Naive B cell (primary cell): ENCODE measurements at regions not wholly inside any gene's neighbourhood (a gene's known extent, or its start where the extent isn't known, plus 50 kb on each side); places are given as distances from the start of the nearest gene placed in this dataset.

Experiments used
- ATAC-seq, 2 donors: fragments of 150-1000 bp; cut with Tn5 transposase; 2 replicates each; pipeline ENCODE4 v1.10.0; 2021; ENCODE audit warnings: low read depth in 2 of 2, mild to moderate bottlenecking in 2 of 2, moderate library complexity in 2 of 2
- DNase-seq: peaks from one replicate; pipeline ENCODE4 v3.0.0; 2022
- H3K27ac Mint-ChIP-seq, 6 donors: one replicate each; pipeline ENCODE4 v1.8.0; 2020 to 2022; ENCODE audit warnings: mild to moderate bottlenecking in 6 of 6, mixed read lengths in 6 of 6, moderate library complexity in 5 of 6, inconsistent platforms in 2 of 6
- H3K27me3 Mint-ChIP-seq, 3 donors: one replicate each; pipeline ENCODE4 v1.8.0; 2021 to 2022; ENCODE audit warnings: mixed read lengths in 3 of 3, mild to moderate bottlenecking in 1 of 3
- H3K36me3 Mint-ChIP-seq, 2 donors: one replicate each; pipeline ENCODE4 v1.8.0; 2020 to 2022; ENCODE audit warnings: mixed read lengths in 2 of 2, inconsistent platforms in 1 of 2, mild to moderate bottlenecking in 1 of 2
- H3K4me1 Mint-ChIP-seq, 3 donors: one replicate each; pipeline ENCODE4 v1.8.0; 2020 to 2022; ENCODE audit warnings: mixed read lengths in 3 of 3, inconsistent platforms in 1 of 3, mild to moderate bottlenecking in 1 of 3, moderate library complexity in 1 of 3
- H3K4me3 Mint-ChIP-seq, 8 donors: one replicate each; pipeline ENCODE4 v1.8.0; 2020 to 2022; ENCODE audit warnings: mild to moderate bottlenecking in 8 of 8, mixed read lengths in 8 of 8, moderate library complexity in 8 of 8, inconsistent platforms in 2 of 8
- H3K9me3 Mint-ChIP-seq, 7 donors: one replicate each; pipeline ENCODE4 v1.8.0; 2020 to 2022; ENCODE audit warnings: mixed read lengths in 7 of 7, mild to moderate bottlenecking in 5 of 7, inconsistent platforms in 2 of 7, moderate library complexity in 1 of 7

- Mint-ChIP-seq H3K36me3 (peaks cover 8 to 14% of the 10 kb centered on the region in 2 donors), H3K4me3 (no peak overlapping the region), H3K27me3 (no peaks in the 10 kb centered on the region), H3K27ac (no peak overlapping the region), H3K9me3 (peaks cover 0 to 9% (median 0%) of the 10 kb centered on the region in 7 donors), H3K4me1 (peaks cover 0 to 3% (median 0%) of the 10 kb centered on the region in 3 donors)
- no peak for ATAC-seq
- no peak for DNase-seq
Observed at GRCh38 chr4:77399831-77400230, 205.8 kb upstream of the CXCL13 start.

- H3K9me3 Mint-ChIP-seq: no peaks in the 10 kb centered on the region
- H3K36me3 Mint-ChIP-seq: no peaks in the 10 kb centered on the region
Observed at GRCh38 chr4:77413766-77414165, 191.9 kb upstream of the CXCL13 start.

GRCh38 chr4:77415689-77416088, 189.9 kb upstream of the CXCL13 start:
- ATAC-seq (no peak), DNase-seq (no peak)
- no peaks in the 10 kb centered on the region for H3K9me3 Mint-ChIP-seq
- no peak overlapping the region for H3K27ac Mint-ChIP-seq
- H3K36me3 Mint-ChIP-seq: no peaks in the 10 kb centered on the region
- H3K4me1 Mint-ChIP-seq: no peaks in the 10 kb centered on the region
- H3K27me3 Mint-ChIP-seq: no peaks in the 10 kb centered on the region
- H3K4me3 Mint-ChIP-seq: no peak overlapping the region

More at GRCh38 chr4:77413766-77414165, 191.9 kb upstream of the CXCL13 start:
- ATAC-seq (no peak), DNase-seq (no peak)
- H3K4me3 Mint-ChIP-seq: no peak overlapping the region
- no peak overlapping the region for H3K27ac Mint-ChIP-seq
- H3K27me3 Mint-ChIP-seq: no peaks in the 10 kb centered on the region
- no peaks in the 10 kb centered on the region for H3K4me1 Mint-ChIP-seq

GRCh38 chr4:77418333-77418732, 187.3 kb upstream of the CXCL13 start:
- H3K4me3 Mint-ChIP-seq: no peak overlapping the region
- H3K36me3 Mint-ChIP-seq: no peaks in the 10 kb centered on the region
- no peaks in the 10 kb centered on the region for H3K4me1 Mint-ChIP-seq
- H3K27me3 Mint-ChIP-seq: no peaks in the 10 kb centered on the region
- H3K9me3 Mint-ChIP-seq: no peaks in the 10 kb centered on the region
- H3K27ac Mint-ChIP-seq: no peak overlapping the region
- DNase-seq (no peak), ATAC-seq (no peak)

GRCh38 chr4:77430847-77431246, 174.8 kb upstream of the CXCL13 start:
- no peaks in the 10 kb centered on the region for H3K27me3 Mint-ChIP-seq
- no peak overlapping the region for H3K27ac Mint-ChIP-seq
- H3K4me3 Mint-ChIP-seq: no peak overlapping the region
- DNase-seq (no peak), ATAC-seq (no peak)
- H3K9me3 Mint-ChIP-seq: no peaks in the 10 kb centered on the region
- H3K36me3 Mint-ChIP-seq: no peaks in the 10 kb centered on the region
- peaks cover 0 to 5% (median 0%) of the 10 kb centered on the region in 3 donors for H3K4me1 Mint-ChIP-seq

GRCh38 chr4:77431546-77431945, 174.1 kb upstream of the CXCL13 start:
- H3K9me3 Mint-ChIP-seq: no peaks in the 10 kb centered on the region
- H3K4me1 Mint-ChIP-seq: peaks cover 0 to 5% (median 0%) of the 10 kb centered on the region in 3 donors
- H3K4me3 Mint-ChIP-seq: no peak overlapping the region
- no peaks in the 10 kb centered on the region for H3K36me3 Mint-ChIP-seq
- H3K27ac Mint-ChIP-seq: peak overlapping the region in 1 of 6 donors; percentile 0
- ATAC-seq (no peak), DNase-seq (no peak)
- H3K27me3 Mint-ChIP-seq: no peaks in the 10 kb centered on the region

GRCh38 chr4:77432717-77433417, 172.8 kb upstream of the CXCL13 start:
- H3K9me3 Mint-ChIP-seq: no peaks in the 10 kb centered on the region
- no peaks in the 10 kb centered on the region for H3K27me3 Mint-ChIP-seq
- ATAC-seq (no peak), DNase-seq (no peak)
- H3K4me3 Mint-ChIP-seq: no peak overlapping the region
- H3K4me1 Mint-ChIP-seq: peaks cover 0 to 5% (median 0%) of the 10 kb centered on the region in 3 donors
- no peaks in the 10 kb centered on the region for H3K36me3 Mint-ChIP-seq
- no peak overlapping the region for H3K27ac Mint-ChIP-seq

GRCh38 chr4:77433418-77433733, 172.2 kb upstream of the CXCL13 start:
- H3K27me3 Mint-ChIP-seq: no peaks in the 10 kb centered on the region
- peaks cover 0 to 5% (median 0%) of the 10 kb centered on the region in 3 donors for H3K4me1 Mint-ChIP-seq
- DNase-seq (peak; percentile 19), ATAC-seq (peak; percentile 57 to 70)
- no peaks in the 10 kb centered on the region for H3K36me3 Mint-ChIP-seq
- no peak overlapping the region for H3K27ac Mint-ChIP-seq
- no peak overlapping the region for H3K4me3 Mint-ChIP-seq
- no peaks in the 10 kb centered on the region for H3K9me3 Mint-ChIP-seq

- Mint-ChIP-seq H3K4me1 (peaks cover 0 to 5% (median 0%) of the 10 kb centered on the region in 3 donors), H3K27me3 (no peaks in the 10 kb centered on the region), H3K9me3 (no peaks in the 10 kb centered on the region), H3K27ac (peak overlapping the region in 1 of 6 donors; percentile 13), H3K4me3 (peak overlapping the region in 1 of 8 donors; percentile 16), H3K36me3 (no peaks in the 10 kb centered on the region)
- ATAC-seq: no peak
- no peak for DNase-seq
Observed at GRCh38 chr4:77434299-77435092, 171.1 kb upstream of the CXCL13 start.

GRCh38 chr4:77437079-77437478, 168.5 kb upstream of the CXCL13 start:
- no peak overlapping the region for H3K27ac Mint-ChIP-seq
- ATAC-seq (no peak), DNase-seq (no peak)
- H3K4me3 Mint-ChIP-seq: no peak overlapping the region
- no peaks in the 10 kb centered on the region for H3K36me3 Mint-ChIP-seq
- no peaks in the 10 kb centered on the region for H3K27me3 Mint-ChIP-seq
- no peaks in the 10 kb centered on the region for H3K9me3 Mint-ChIP-seq
- H3K4me1 Mint-ChIP-seq: peaks cover 0 to 5% (median 0%) of the 10 kb centered on the region in 3 donors

- no peak overlapping the region for H3K27ac Mint-ChIP-seq
Observed at GRCh38 chr4:77438549-77438948, 167.1 kb upstream of the CXCL13 start.

GRCh38 chr4:77443941-77444340, 161.7 kb upstream of the CXCL13 start:
- no peaks in the 10 kb centered on the region for H3K9me3 Mint-ChIP-seq
- H3K36me3 Mint-ChIP-seq: no peaks in the 10 kb centered on the region
- no peak overlapping the region for H3K27ac Mint-ChIP-seq
- H3K4me1 Mint-ChIP-seq: no peaks in the 10 kb centered on the region
- ATAC-seq: no peak
- H3K27me3 Mint-ChIP-seq: no peaks in the 10 kb centered on the region
- DNase-seq: no peak
- H3K4me3 Mint-ChIP-seq: no peak overlapping the region

More at GRCh38 chr4:77438549-77438948, 167.1 kb upstream of the CXCL13 start:
- H3K27me3 Mint-ChIP-seq: no peaks in the 10 kb centered on the region
- ATAC-seq: no peak
- H3K4me1 Mint-ChIP-seq: no peaks in the 10 kb centered on the region
- no peak for DNase-seq
- no peak overlapping the region for H3K4me3 Mint-ChIP-seq
- H3K9me3 Mint-ChIP-seq: no peaks in the 10 kb centered on the region
- H3K36me3 Mint-ChIP-seq: no peaks in the 10 kb centered on the region

GRCh38 chr4:77445823-77446222, 159.8 kb upstream of the CXCL13 start:
- Mint-ChIP-seq H3K27me3 (no peaks in the 10 kb centered on the region), H3K4me1 (no peaks in the 10 kb centered on the region), H3K9me3 (no peaks in the 10 kb centered on the region), H3K27ac (no peak overlapping the region), H3K4me3 (no peak overlapping the region), H3K36me3 (no peaks in the 10 kb centered on the region)
- ATAC-seq (no peak), DNase-seq (no peak)

- no peak for ATAC-seq
- Mint-ChIP-seq H3K27ac (no peak overlapping the region), H3K9me3 (no peaks in the 10 kb centered on the region), H3K27me3 (no peaks in the 10 kb centered on the region), H3K36me3 (no peaks in the 10 kb centered on the region), H3K4me1 (no peaks in the 10 kb centered on the region), H3K4me3 (no peak overlapping the region)
- no peak for DNase-seq
Observed at GRCh38 chr4:77446601-77447000, 159.0 kb upstream of the CXCL13 start.
